Activated CD8-positive, alpha-beta T cell treated with anti-CD3 and anti-CD28 coated beads for 36 hours (primary cell): ENCODE measurements at regions not wholly inside any gene's neighbourhood (a gene's known extent, or its start where the extent isn't known, plus 50 kb on each side); places are given as distances from the start of the nearest gene placed in this dataset.
"Not testable (repeated sequence)": the region's sequence is repeated elsewhere in the genome, so short reads cannot be mapped to it uniquely, and the experiment has no call there.

Experiments used
- ATAC-seq: fragments of 200-7000 bp; cut with Tn5 transposase; one replicate; pipeline ENCODE4 v1.10.0; 2021; ENCODE audit warnings: mild to moderate bottlenecking, moderate library complexity
- CTCF ChIA-PET: fragments of 350-600 bp; sonication (Branson Sonifier 250); formaldehyde crosslinking; loops from one replicate; lab custom pipeline; 2021; ENCODE audit warnings: antibody characterized with exemption; lab: Charles Lee
- POLR2A ChIA-PET: fragments of 350-600 bp; sonication (Branson Sonifier 250); formaldehyde crosslinking; loops from one replicate; lab custom pipeline; 2021; ENCODE audit warnings: antibody characterized with exemption; lab: Charles Lee
- DNase-seq: peaks from one replicate; pipeline ENCODE4 v3.0.0-alpha.2; 2020
- H3K27ac Mint-ChIP-seq: one replicate; pipeline ENCODE4 v1.8.0; 2021; ENCODE audit warnings: mild to moderate bottlenecking, mixed read lengths
- H3K27me3 Mint-ChIP-seq: one replicate; pipeline ENCODE4 v1.8.0; 2021; ENCODE audit warnings: mixed read lengths
- H3K36me3 Mint-ChIP-seq: one replicate; pipeline ENCODE4 v1.8.0; 2021; ENCODE audit warnings: low read depth, mixed read lengths
- H3K4me1 Mint-ChIP-seq: one replicate; pipeline ENCODE4 v1.8.0; 2021; ENCODE audit warnings: low read depth, mixed read lengths
- H3K4me3 Mint-ChIP-seq: one replicate; pipeline ENCODE4 v1.8.0; 2021; ENCODE audit warnings: mild to moderate bottlenecking, moderate library complexity, mixed read lengths
- H3K9me3 Mint-ChIP-seq: one replicate; pipeline ENCODE4 v1.8.0; 2021; ENCODE audit warnings: mixed read lengths
- intact Hi-C: fragments of 100-400 bp; cut with micrococcal nuclease; formaldehyde crosslinking; loops from one replicate; pipeline ENCODE4 v1.10.0; 2022
- TF ChIP-seq, protein P1 (sequence below): fragments of 200-600 bp; IDR thresholded peaks from one replicate; pipeline ENCODE4 v1.8.0; 2022; ENCODE audit warnings: antibody characterized with exemption, mild to moderate bottlenecking

- ATAC-seq (no peak), DNase-seq (no peak)
- ChIA-PET POLR2A (no interaction called here), CTCF (no interaction called here)
- peaks cover 2% of the 10 kb centered on the region for H3K27me3 Mint-ChIP-seq
- no peak overlapping the region for H3K4me3 Mint-ChIP-seq
- H3K27ac Mint-ChIP-seq, result no peak overlapping the region
- TF ChIP-seq, protein P1, sequence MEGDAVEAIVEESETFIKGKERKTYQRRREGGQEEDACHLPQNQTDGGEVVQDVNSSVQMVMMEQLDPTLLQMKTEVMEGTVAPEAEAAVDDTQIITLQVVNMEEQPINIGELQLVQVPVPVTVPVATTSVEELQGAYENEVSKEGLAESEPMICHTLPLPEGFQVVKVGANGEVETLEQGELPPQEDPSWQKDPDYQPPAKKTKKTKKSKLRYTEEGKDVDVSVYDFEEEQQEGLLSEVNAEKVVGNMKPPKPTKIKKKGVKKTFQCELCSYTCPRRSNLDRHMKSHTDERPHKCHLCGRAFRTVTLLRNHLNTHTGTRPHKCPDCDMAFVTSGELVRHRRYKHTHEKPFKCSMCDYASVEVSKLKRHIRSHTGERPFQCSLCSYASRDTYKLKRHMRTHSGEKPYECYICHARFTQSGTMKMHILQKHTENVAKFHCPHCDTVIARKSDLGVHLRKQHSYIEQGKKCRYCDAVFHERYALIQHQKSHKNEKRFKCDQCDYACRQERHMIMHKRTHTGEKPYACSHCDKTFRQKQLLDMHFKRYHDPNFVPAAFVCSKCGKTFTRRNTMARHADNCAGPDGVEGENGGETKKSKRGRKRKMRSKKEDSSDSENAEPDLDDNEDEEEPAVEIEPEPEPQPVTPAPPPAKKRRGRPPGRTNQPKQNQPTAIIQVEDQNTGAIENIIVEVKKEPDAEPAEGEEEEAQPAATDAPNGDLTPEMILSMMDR, result no peak
- intact Hi-C loops, result no loop called here
- no peaks in the 10 kb centered on the region for H3K36me3 Mint-ChIP-seq
- no peaks in the 10 kb centered on the region for H3K4me1 Mint-ChIP-seq
- H3K9me3 Mint-ChIP-seq, result no peaks in the 10 kb centered on the region
These were observed 81.4 kb upstream of the RGPD5 start for GRCh38 chr2:109712746-109713145.

DNA sequence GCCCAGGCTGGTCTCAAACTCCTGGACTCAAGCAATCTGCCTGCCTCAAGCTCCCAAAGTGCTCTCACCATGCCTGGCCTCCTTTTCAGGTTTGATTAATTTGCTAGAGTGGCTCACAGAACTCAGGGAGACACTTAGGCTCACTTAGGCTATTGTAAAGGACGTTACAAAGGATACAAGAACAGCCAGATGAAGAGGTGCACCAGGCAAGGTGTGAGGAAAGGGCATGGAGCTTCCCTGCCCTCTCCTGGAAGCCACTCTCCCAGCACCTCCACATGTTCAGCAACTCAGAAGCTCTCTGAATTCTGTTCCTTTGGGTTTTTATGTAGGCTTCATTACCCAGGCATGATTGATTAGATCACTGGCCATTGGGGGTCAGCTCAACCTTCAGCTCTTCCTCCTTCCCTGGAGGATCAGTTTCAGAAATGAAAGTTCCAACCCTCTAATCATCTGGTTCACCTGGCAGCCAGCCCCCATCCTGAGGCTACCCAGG, 78.7 kb upstream of the RGPD5 start:
- peaks cover 4% of the 10 kb centered on the region for H3K27me3 Mint-ChIP-seq
- TF ChIP-seq, protein P1, result no peak
- intact Hi-C loops, result no loop called here
- DNase-seq, result no peak
- no peaks in the 10 kb centered on the region for H3K4me1 Mint-ChIP-seq
- H3K9me3 Mint-ChIP-seq, result no peaks in the 10 kb centered on the region
- ChIA-PET CTCF (interaction anchor here (1.2 kb wide), 3 partner anchors 168 to 171 kb away, joined by 3 to 12 read pairs (median 4); no protein-coding TSS in a partner anchor), POLR2A (no interaction called here)
- H3K4me3 Mint-ChIP-seq, result no peak overlapping the region
- no peak overlapping the region for H3K27ac Mint-ChIP-seq
- no peaks in the 10 kb centered on the region for H3K36me3 Mint-ChIP-seq
- ATAC-seq, result no peak

DNA sequence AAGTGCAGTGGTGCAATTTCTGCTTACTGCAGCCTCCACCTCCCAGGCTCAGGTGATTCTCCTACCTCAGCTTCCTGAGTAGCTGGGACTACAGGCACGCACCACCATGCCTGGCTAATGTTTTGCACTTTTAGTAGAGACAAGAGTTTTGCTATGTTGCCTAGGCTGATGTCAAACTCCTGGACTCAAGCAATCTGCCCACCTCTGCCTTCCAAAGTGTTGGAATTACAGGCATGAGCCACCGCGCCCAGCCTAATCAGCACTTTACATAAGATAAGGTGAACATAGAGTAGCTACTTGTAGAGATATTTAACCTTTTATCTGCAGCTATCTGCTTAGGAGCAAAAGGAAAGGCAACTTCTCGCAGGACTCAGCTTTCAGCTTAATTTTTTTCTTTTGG, 77.5 kb upstream of the RGPD5 start:
- POLR2A ChIA-PET, H3K4me3 Mint-ChIP-seq, H3K27me3 Mint-ChIP-seq, H3K9me3 Mint-ChIP-seq, H3K27ac Mint-ChIP-seq, ATAC-seq, H3K36me3 Mint-ChIP-seq, DNase-seq, intact Hi-C loops, H3K4me1 Mint-ChIP-seq: not testable (repeated sequence)
- CTCF ChIA-PET, result interaction anchor here (1.3 kb wide), 1 partner anchor 170 kb away, joined by 5 read pairs; no protein-coding TSS in a partner anchor

- ATAC-seq (no peak), DNase-seq (no peak)
- POLR2A ChIA-PET, result no interaction called here
- H3K27ac Mint-ChIP-seq, result no peak overlapping the region
- intact Hi-C loops, result no loop called here
- peaks cover 2% of the 10 kb centered on the region for H3K27me3 Mint-ChIP-seq
- CTCF ChIA-PET, result no interaction called here
- H3K4me3 Mint-ChIP-seq, result no peak overlapping the region
- TF ChIP-seq, protein P1, result no peak
- H3K9me3 Mint-ChIP-seq, result no peaks in the 10 kb centered on the region
- H3K36me3 Mint-ChIP-seq, result no peaks in the 10 kb centered on the region
- no peaks in the 10 kb centered on the region for H3K4me1 Mint-ChIP-seq
These were observed 76.0 kb upstream of the RGPD5 start for GRCh38 chr2:109718139-109718538.

DNA sequence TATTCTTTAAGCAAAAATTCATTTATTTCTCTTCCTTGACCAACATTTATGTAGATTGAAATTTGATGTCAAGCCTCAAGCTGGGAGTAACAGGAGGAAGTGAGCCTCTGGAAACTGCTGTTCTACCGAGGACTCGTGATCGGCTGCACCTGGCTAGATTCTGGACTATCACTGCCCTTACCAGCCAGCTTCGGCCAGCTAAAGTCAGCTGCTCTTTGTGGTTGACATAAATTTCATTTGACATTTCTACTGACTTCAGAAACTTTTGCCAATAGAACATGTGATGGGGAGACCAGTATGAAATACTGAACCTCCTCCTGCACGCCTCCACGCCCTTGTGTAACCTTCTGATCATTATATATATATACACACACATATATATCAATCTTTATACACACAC, 74.2 kb upstream of the RGPD5 start:
- H3K4me3 Mint-ChIP-seq, result no peak overlapping the region
- H3K27me3 Mint-ChIP-seq, result peaks cover 2% of the 10 kb centered on the region
- H3K27ac Mint-ChIP-seq, result no peak overlapping the region
- ATAC-seq (no peak), DNase-seq (no peak)
- H3K36me3 Mint-ChIP-seq, result no peaks in the 10 kb centered on the region
- intact Hi-C loops, result no loop called here
- no peaks in the 10 kb centered on the region for H3K9me3 Mint-ChIP-seq
- CTCF ChIA-PET, result no interaction called here
- POLR2A ChIA-PET, result no interaction called here
- TF ChIP-seq, protein P1, result no peak
- no peaks in the 10 kb centered on the region for H3K4me1 Mint-ChIP-seq
